IMR-90 (cell line): ENCODE measurements at regions not wholly inside any gene's neighbourhood (a gene's known extent, or its start where the extent isn't known, plus 50 kb on each side); places are given as distances from the start of the nearest gene placed in this dataset.

Source experiments
- ATAC-seq: fragments of 200-7000 bp; cut with Tn5 transposase; 2 replicates; pipeline ENCODE4 v1.9.1; 2020; ENCODE audit warnings: low read depth, mild to moderate bottlenecking, moderate library complexity
- BruUV-seq: library from RNA; stranded (reverse); fragments of 400-500 nt; replicated peaks from 2 replicates; lab custom pipeline; 2021; lab: Mats Ljungman, UMichigan
- CTCF ChIA-PET: fragments of 300-600 bp; formaldehyde crosslinking; extraction: SDS; loops from one replicate; lab custom pipeline; 2021; ENCODE audit warnings: antibody characterized with exemption; lab: Yijun Ruan, JAX
- POLR2A ChIA-PET: fragments of 300-600 bp; sonication (Branson Sonifier 250); formaldehyde crosslinking; loops from one replicate; lab custom pipeline; 2022; ENCODE audit warnings: antibody characterized with exemption; ENCODE audit not compliant: unreplicated experiment; lab: Charles Lee
- DNase-seq: peaks from one replicate; pipeline ENCODE4 v3.0.0; 2013
- H2AFZ ChIP-seq: replicated peaks from 2 replicates; pipeline ENCODE3; 2013; ENCODE audit warnings: low read length, mild to moderate bottlenecking; ENCODE audit not compliant: poor library complexity
- H2AK5ac ChIP-seq: 2 replicates; pipeline ENCODE4 v1.6.1; 2013; ENCODE audit warnings: low read depth, low read length, inconsistent platforms
- H2AK9ac ChIP-seq: replicated peaks from 2 replicates; pipeline ENCODE3; 2013; ENCODE audit warnings: mild to moderate bottlenecking, low read depth, low read length, moderate library complexity; ENCODE audit not compliant: poor library complexity
- H2BK120ac ChIP-seq: 2 replicates; pipeline ENCODE4 v1.6.1; 2013; ENCODE audit warnings: low read depth, low read length, inconsistent platforms
- H2BK15ac ChIP-seq: 3 replicates; pipeline ENCODE4 v1.6.1; 2013; ENCODE audit warnings: low read depth, low read length, inconsistent platforms
- H2BK20ac ChIP-seq: 2 replicates; pipeline ENCODE4 v1.6.1; 2013; ENCODE audit warnings: low read depth, mild to moderate bottlenecking, inconsistent platforms, low read length, moderate library complexity
- H2BK5ac ChIP-seq: 2 replicates; pipeline ENCODE4 v1.6.1; 2013; ENCODE audit warnings: mild to moderate bottlenecking, low read depth, low read length, inconsistent platforms; ENCODE audit not compliant: poor library complexity, severe bottlenecking
- H3K14ac ChIP-seq: replicated peaks from 2 replicates; pipeline ENCODE4 v1.6.1; 2013; ENCODE audit warnings: low read depth, low read length, inconsistent platforms
- H3K18ac ChIP-seq: 2 replicates; pipeline ENCODE4 v1.6.1; 2013; ENCODE audit warnings: low read depth, low read length, control low read depth
- H3K23ac ChIP-seq: 2 replicates; pipeline ENCODE4 v1.6.1; 2013; ENCODE audit warnings: low read depth, low read length, inconsistent platforms
- H3K27ac ChIP-seq: 2 replicates; pipeline ENCODE4 v1.5.1; 2013; ENCODE audit warnings: mild to moderate bottlenecking, control low read depth, low read length; ENCODE audit not compliant: insufficient read depth
- H3K27me3 ChIP-seq: 2 replicates; pipeline ENCODE4 v1.6.1; 2013; ENCODE audit warnings: low read length; ENCODE audit not compliant: control insufficient read depth, insufficient read depth
- H3K36me3 ChIP-seq: 2 replicates; pipeline ENCODE4 v1.6.1; 2013; ENCODE audit warnings: low read length, mixed read lengths; ENCODE audit not compliant: control insufficient read depth, insufficient read depth
- H3K4ac ChIP-seq: 2 replicates; pipeline ENCODE4 v1.6.1; 2013; ENCODE audit warnings: low read depth, low read length, inconsistent platforms
- H3K4me1 ChIP-seq: 2 replicates; pipeline ENCODE4 v1.6.1; 2013; ENCODE audit warnings: low read length, mixed read lengths; ENCODE audit not compliant: control insufficient read depth, insufficient read depth
- H3K4me2 ChIP-seq: 2 replicates; pipeline ENCODE4 v1.6.1; 2013; ENCODE audit warnings: low read depth, mild to moderate bottlenecking, control low read depth, low read length, moderate library complexity
- H3K4me3 ChIP-seq: 2 replicates; pipeline ENCODE4 v1.5.1; 2013; ENCODE audit warnings: low read depth, mild to moderate bottlenecking, control low read depth, low read length, moderate library complexity; ENCODE audit not compliant: insufficient read depth
- H3K56ac ChIP-seq: 2 replicates; pipeline ENCODE4 v1.6.1; 2013; ENCODE audit warnings: low read length, inconsistent platforms; ENCODE audit not compliant: insufficient read depth; ENCODE audit errors: extremely low read depth
- H3K79me1 ChIP-seq, 2 experiments: 2 replicates each; pipeline ENCODE4 v1.6.1; 2013; ENCODE audit warnings: low read length in 2 of 2, inconsistent platforms in 1 of 2, low read depth in 1 of 2
- H3K9ac ChIP-seq: 2 replicates; pipeline ENCODE4 v1.6.1; 2013; ENCODE audit warnings: low read depth, low read length, control low read depth
- H3K9me1 ChIP-seq: 2 replicates; pipeline ENCODE4 v1.6.1; 2013; ENCODE audit warnings: low read length, inconsistent platforms; ENCODE audit not compliant: insufficient read depth
- H3K9me3 ChIP-seq: 2 replicates; pipeline ENCODE4 v1.6.1; 2013; ENCODE audit warnings: low read length; ENCODE audit not compliant: control insufficient read depth, insufficient read depth
- H4K20me1 ChIP-seq: 2 replicates; pipeline ENCODE4 v1.6.1; 2013; ENCODE audit warnings: low read length, inconsistent platforms; ENCODE audit not compliant: insufficient read depth
- H4K5ac ChIP-seq: 2 replicates; pipeline ENCODE4 v1.6.1; 2013; ENCODE audit warnings: mild to moderate bottlenecking, low read depth, low read length, control low read depth
- H4K8ac ChIP-seq, 2 experiments: 2 replicates each; pipeline ENCODE4 v1.6.1; 2013; ENCODE audit warnings: low read depth in 2 of 2, low read length in 2 of 2, control low read depth in 1 of 2, inconsistent platforms in 1 of 2
- H4K91ac ChIP-seq: 2 replicates; pipeline ENCODE4 v1.6.1; 2013; ENCODE audit warnings: low read depth, low read length, inconsistent platforms; ENCODE audit not compliant: insufficient read depth
- BHLHE40 ChIP-seq: fragments of 150-350 bp; IDR thresholded peaks from 2 replicates; pipeline ENCODE4 v1.6.1; 2016; ENCODE audit warnings: mild to moderate bottlenecking, low read depth, low read length
- CEBPB ChIP-seq: IDR thresholded peaks from 2 replicates; pipeline ENCODE4 v1.6.1; 2012; ENCODE audit warnings: low read depth, low read length, improper control_type of control experiment
- CHD1 ChIP-seq: IDR thresholded peaks from 2 replicates; pipeline ENCODE4 v1.6.1; 2012; ENCODE audit warnings: low read depth, low read length, improper control_type of control experiment
- FOS ChIP-seq: fragments of 150-350 bp; IDR thresholded peaks from 2 replicates; pipeline ENCODE4 v1.6.1; 2016; ENCODE audit warnings: low read depth, low read length
- MAFK ChIP-seq: IDR thresholded peaks from 2 replicates; pipeline ENCODE4 v1.6.1; 2012; ENCODE audit warnings: low read depth, low read length, improper control_type of control experiment
- MAZ ChIP-seq: IDR thresholded peaks from 2 replicates; pipeline ENCODE4 v1.6.1; 2012; ENCODE audit warnings: low read depth, mild to moderate bottlenecking, low read length, improper control_type of control experiment, moderate library complexity, borderline replicate concordance
- MXI1 ChIP-seq: IDR thresholded peaks from 2 replicates; pipeline ENCODE4 v1.6.1; 2012; ENCODE audit warnings: low read depth, mild to moderate bottlenecking, low read length, moderate library complexity, borderline replicate concordance
- POLR2A ChIP-seq: IDR thresholded peaks from 2 replicates; pipeline ENCODE4 v1.6.1; 2012; ENCODE audit warnings: mild to moderate bottlenecking, low read depth, low read length
- RAD21 ChIP-seq: IDR thresholded peaks from 2 replicates; pipeline ENCODE4 v1.6.1; 2012; ENCODE audit warnings: low read length, improper control_type of control experiment
- RCOR1 ChIP-seq: IDR thresholded peaks from 2 replicates; pipeline ENCODE4 v1.6.1; 2012; ENCODE audit warnings: mild to moderate bottlenecking, low read length, improper control_type of control experiment; ENCODE audit not compliant: insufficient replicate concordance
- RFX5 ChIP-seq: IDR thresholded peaks from 2 replicates; pipeline ENCODE4 v1.8.0; 2012; ENCODE audit warnings: low read depth, mild to moderate bottlenecking, low read length, moderate library complexity
- SMC3 ChIP-seq: fragments of 150-350 bp; IDR thresholded peaks from 2 replicates; pipeline ENCODE4 v1.6.1; 2016; ENCODE audit warnings: low read depth, mild to moderate bottlenecking, antibody characterized with exemption, low read length, moderate library complexity
- WGBS, 2 experiments: methylation state at CpG; one replicate each; pipeline versions ENCODE4 v1.1.5 to v1.1.7; 2013; ENCODE audit warnings: missing lambda C conversion rate in 2 of 2; ENCODE audit not compliant: insufficient read length in 1 of 2; ENCODE audit errors: extremely low coverage in 2 of 2; 5-methylcytosine and 5-hydroxymethylcytosine counted together
- dilution Hi-C: fragments of 300-500 bp; cut with HindIII; formaldehyde crosslinking; loops from one replicate; pipeline ENCODE4 v1.14.3; 2018; ENCODE audit warnings: low sequenced_read_pairs; ENCODE audit not compliant: unreplicated experiment
- in situ Hi-C: fragments of 300-500 bp; cut with MboI; formaldehyde crosslinking; loops from 3 replicates; pipeline ENCODE4 v1.14.3; 2019; ENCODE audit warnings: low sequenced_read_pairs, inconsistent platforms, mixed read lengths
- intact Hi-C: fragments of 100-400 bp; cut with micrococcal nuclease; formaldehyde crosslinking; loops from 2 replicates; pipeline ENCODE4 v1.10.0; 2022
- TF ChIP-seq, protein P1 (sequence below): fragments of 150-350 bp; IDR thresholded peaks from 2 replicates; pipeline ENCODE4 v1.6.1; 2016; ENCODE audit warnings: low read depth, mild to moderate bottlenecking, low read length, moderate library complexity, borderline replicate concordance
- TF ChIP-seq, protein P2 (sequence below): conservative IDR thresholded peaks from 2 replicates; pipeline ENCODE4 v1.5.1; 2012; ENCODE audit warnings: mild to moderate bottlenecking, low read depth, low read length, improper control_type of control experiment
- TF ChIP-seq, protein P3 (sequence below): fragments of 150-350 bp; IDR thresholded peaks from 2 replicates; pipeline ENCODE4 v1.6.1; 2017; ENCODE audit warnings: mild to moderate bottlenecking, antibody characterized with exemption, low read length, low read depth

DNA sequence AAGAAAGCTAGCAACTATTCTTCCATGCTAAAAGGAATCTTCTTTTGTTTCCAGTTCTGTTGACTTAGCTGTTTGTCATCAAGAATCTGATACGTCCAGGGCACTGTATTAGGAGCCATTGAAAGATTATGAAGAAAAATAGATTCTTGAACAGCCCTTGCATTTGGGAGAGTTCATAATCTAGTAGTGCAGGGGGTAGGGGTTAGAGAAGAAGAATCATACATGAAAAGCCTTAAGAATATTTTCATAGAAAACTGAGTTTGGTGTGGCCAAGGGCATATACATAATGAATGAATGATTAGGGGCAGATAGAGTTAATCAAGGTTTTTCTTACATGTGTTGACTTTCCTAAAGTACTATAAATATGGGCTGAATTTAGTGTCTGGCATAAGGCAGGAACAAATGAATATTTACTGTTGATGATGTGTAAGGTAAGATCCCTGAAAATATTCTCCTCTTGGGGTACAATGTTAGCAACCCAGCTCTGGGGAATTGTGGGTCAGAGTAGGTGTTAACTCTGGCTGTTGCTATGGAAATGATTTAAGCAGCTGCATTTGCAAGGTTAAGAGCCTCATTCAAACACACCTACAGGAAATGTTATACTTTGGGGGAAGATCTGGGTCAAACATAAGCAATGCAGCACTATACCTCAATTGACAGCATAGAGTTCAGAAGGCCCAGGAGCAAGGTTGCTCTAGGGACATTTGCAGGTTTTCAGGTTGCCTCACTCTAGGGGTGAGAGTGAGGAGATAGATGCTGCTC, 667.3 kb upstream of the CITED2 start:
- peak overlapping the region; percentile 68 for H3K4ac ChIP-seq
- peaks cover under 1% of the 10 kb centered on the region; the same call in 1 of the 2 replicates for H3K9me3 ChIP-seq
- peaks cover 7% of the 10 kb centered on the region for H3K4me1 ChIP-seq
- H3K14ac ChIP-seq: peak overlapping the region; percentile 30
- no peaks in the 10 kb centered on the region for H3K27me3 ChIP-seq
- CTCF ChIA-PET: no interaction called here
- H2BK5ac ChIP-seq: no peak overlapping the region
- no peak overlapping the region for H3K9ac ChIP-seq
- no peaks in the 10 kb centered on the region; a peak in 1 of 4 replicates for H3K79me1 ChIP-seq
- H4K8ac ChIP-seq: peak overlapping the region; percentile 18 to 73; a peak in 2 of 4 replicates
- peak overlapping the region; percentile 78; the same call in 1 of the 2 replicates for H4K5ac ChIP-seq
- no peak for ATAC-seq
- H4K20me1 ChIP-seq: no peaks in the 10 kb centered on the region
- no peak overlapping the region for H2AK9ac ChIP-seq
- dilution Hi-C loops (no loop called here), intact Hi-C loops (no loop called here), in situ Hi-C loops (loop anchor here (10.0 kb wide), 1 partner anchor 667 kb away; the partner anchor contains the start of gene CITED2)
- peak overlapping the region; percentile 64; the same call in 1 of the 2 replicates for H3K18ac ChIP-seq
- BruUV-seq: no TSS peak
- H3K27ac ChIP-seq: no peak overlapping the region
- POLR2A ChIA-PET: no interaction called here
- no peak overlapping the region for H3K23ac ChIP-seq
- no peak overlapping the region for H3K4me3 ChIP-seq
- no peaks in the 10 kb centered on the region for H3K36me3 ChIP-seq
- H2BK120ac ChIP-seq: peak overlapping the region; percentile 58
- no peak overlapping the region for H3K4me2 ChIP-seq
- no CpG with 5 or more reads among the region's 1 CpG for WGBS, 2 experiments
- H2BK20ac ChIP-seq: peak overlapping the region; percentile 75; the same call in 1 of the 2 replicates
- DNase-seq: no peak
- H2BK15ac ChIP-seq: peak overlapping the region; percentile 79; the same call in 2 of the 3 replicates
- no peak overlapping the region for H3K56ac ChIP-seq
- peak overlapping the region; percentile 30; the same call in 1 of the 2 replicates for H4K91ac ChIP-seq
- H2AK5ac ChIP-seq: peak overlapping the region; percentile 65; the same call in 1 of the 2 replicates
- peaks cover 6% of the 10 kb centered on the region; the same call in 1 of the 2 replicates for H3K9me1 ChIP-seq
- no peak overlapping the region for H2AFZ ChIP-seq
- TF ChIP-seq, protein P1, sequence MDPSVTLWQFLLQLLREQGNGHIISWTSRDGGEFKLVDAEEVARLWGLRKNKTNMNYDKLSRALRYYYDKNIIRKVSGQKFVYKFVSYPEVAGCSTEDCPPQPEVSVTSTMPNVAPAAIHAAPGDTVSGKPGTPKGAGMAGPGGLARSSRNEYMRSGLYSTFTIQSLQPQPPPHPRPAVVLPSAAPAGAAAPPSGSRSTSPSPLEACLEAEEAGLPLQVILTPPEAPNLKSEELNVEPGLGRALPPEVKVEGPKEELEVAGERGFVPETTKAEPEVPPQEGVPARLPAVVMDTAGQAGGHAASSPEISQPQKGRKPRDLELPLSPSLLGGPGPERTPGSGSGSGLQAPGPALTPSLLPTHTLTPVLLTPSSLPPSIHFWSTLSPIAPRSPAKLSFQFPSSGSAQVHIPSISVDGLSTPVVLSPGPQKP: no peak
- TF ChIP-seq SMC3 (no peak), CHD1 (no peak), FOS (no peak), RAD21 (no peak), POLR2A (no peak), BHLHE40 (no peak), MXI1 (no peak), MAZ (no peak), RFX5 (no peak), CEBPB (no peak), RCOR1 (no peak), MAFK (no peak)
- TF ChIP-seq, protein P2, sequence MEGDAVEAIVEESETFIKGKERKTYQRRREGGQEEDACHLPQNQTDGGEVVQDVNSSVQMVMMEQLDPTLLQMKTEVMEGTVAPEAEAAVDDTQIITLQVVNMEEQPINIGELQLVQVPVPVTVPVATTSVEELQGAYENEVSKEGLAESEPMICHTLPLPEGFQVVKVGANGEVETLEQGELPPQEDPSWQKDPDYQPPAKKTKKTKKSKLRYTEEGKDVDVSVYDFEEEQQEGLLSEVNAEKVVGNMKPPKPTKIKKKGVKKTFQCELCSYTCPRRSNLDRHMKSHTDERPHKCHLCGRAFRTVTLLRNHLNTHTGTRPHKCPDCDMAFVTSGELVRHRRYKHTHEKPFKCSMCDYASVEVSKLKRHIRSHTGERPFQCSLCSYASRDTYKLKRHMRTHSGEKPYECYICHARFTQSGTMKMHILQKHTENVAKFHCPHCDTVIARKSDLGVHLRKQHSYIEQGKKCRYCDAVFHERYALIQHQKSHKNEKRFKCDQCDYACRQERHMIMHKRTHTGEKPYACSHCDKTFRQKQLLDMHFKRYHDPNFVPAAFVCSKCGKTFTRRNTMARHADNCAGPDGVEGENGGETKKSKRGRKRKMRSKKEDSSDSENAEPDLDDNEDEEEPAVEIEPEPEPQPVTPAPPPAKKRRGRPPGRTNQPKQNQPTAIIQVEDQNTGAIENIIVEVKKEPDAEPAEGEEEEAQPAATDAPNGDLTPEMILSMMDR: no peak
- TF ChIP-seq, protein P3, sequence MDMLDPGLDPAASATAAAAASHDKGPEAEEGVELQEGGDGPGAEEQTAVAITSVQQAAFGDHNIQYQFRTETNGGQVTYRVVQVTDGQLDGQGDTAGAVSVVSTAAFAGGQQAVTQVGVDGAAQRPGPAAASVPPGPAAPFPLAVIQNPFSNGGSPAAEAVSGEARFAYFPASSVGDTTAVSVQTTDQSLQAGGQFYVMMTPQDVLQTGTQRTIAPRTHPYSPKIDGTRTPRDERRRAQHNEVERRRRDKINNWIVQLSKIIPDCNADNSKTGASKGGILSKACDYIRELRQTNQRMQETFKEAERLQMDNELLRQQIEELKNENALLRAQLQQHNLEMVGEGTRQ: no peak
